CD14-positive monocyte (primary cell): ENCODE measurements at regions not wholly inside any gene's neighbourhood (a gene's known extent, or its start where the extent isn't known, plus 50 kb on each side); places are given as distances from the start of the nearest gene placed in this dataset.

ENCODE experiments used
- DNase-seq, 3 donors: peaks; one replicate each; pipeline ENCODE4 v3.0.0-alpha.2; 2011 to 2022
- H2AFZ ChIP-seq: 2 replicates; pipeline ENCODE4 v1.6.0; 2012; ENCODE audit warnings: mild to moderate bottlenecking, low read depth, low read length, inconsistent platforms; ENCODE audit not compliant: insufficient read depth, poor library complexity, severe bottlenecking
- H3K27ac ChIP-seq, 2 donors: 1 replicate in 1 of 2; 2 replicates in 1 of 2; pipeline ENCODE4 v1.5.1; 2012 to 2013; ENCODE audit warnings: low read length in 2 of 2, control low read depth in 1 of 2, inconsistent platforms in 1 of 2, low read depth in 1 of 2, mild to moderate bottlenecking in 1 of 2
- H3K27me3 ChIP-seq, 2 donors: one replicate each; pipeline versions ENCODE4 v1.6.0 to v1.6.1; 2011 to 2013; ENCODE audit warnings: low read length in 2 of 2; ENCODE audit not compliant: control insufficient read depth in 2 of 2, insufficient read depth in 2 of 2
- H3K36me3 ChIP-seq, 2 donors: replicated peaks in 1 of 2; 1 replicate in 1 of 2; 2 replicates in 1 of 2; pipeline versions ENCODE4 v1.5.1 to v1.6.1; 2012 to 2013; ENCODE audit warnings: low read length in 2 of 2, control low read depth in 1 of 2, inconsistent platforms in 1 of 2, mild to moderate bottlenecking in 1 of 2; ENCODE audit not compliant: insufficient read depth in 2 of 2, control insufficient read depth in 1 of 2
- H3K4me1 ChIP-seq, 2 donors: 1 replicate in 1 of 2; 2 replicates in 1 of 2; pipeline versions ENCODE4 v1.5.1 to v1.6.1; 2012 to 2013; ENCODE audit warnings: low read length in 2 of 2, control low read depth in 1 of 2, inconsistent platforms in 1 of 2, mild to moderate bottlenecking in 1 of 2, moderate library complexity in 1 of 2; ENCODE audit not compliant: insufficient read depth in 2 of 2, control insufficient read depth in 1 of 2
- H3K4me2 ChIP-seq: replicated peaks from 2 replicates; pipeline ENCODE3; 2012; ENCODE audit warnings: low read length, moderate library complexity, mild to moderate bottlenecking; ENCODE audit not compliant: poor library complexity, severe bottlenecking; ENCODE audit errors: extremely low read depth
- H3K4me3 ChIP-seq, 3 experiments: fragments of 200-600 bp in 1 of 3; sonication (generic) in 1 of 3; replicated peaks in 1 of 3; 1 replicate in 2 of 3; 2 replicates in 1 of 3; pipeline ENCODE4 v1.5.1; 2011 to 2013; ENCODE audit warnings: low read length in 3 of 3, mild to moderate bottlenecking in 3 of 3, control low read depth in 2 of 3, low read depth in 2 of 3, inconsistent platforms in 1 of 3, moderate library complexity in 1 of 3
- H3K79me2 ChIP-seq: 2 replicates; pipeline ENCODE4 v1.6.0; 2012; ENCODE audit warnings: mild to moderate bottlenecking, control low read depth, inconsistent platforms, low read length, moderate library complexity; ENCODE audit not compliant: insufficient read depth
- H3K9ac ChIP-seq: 2 replicates; pipeline ENCODE4 v1.6.0; 2017; ENCODE audit warnings: low read length, mild to moderate bottlenecking; ENCODE audit not compliant: insufficient read depth, poor library complexity, severe bottlenecking
- H3K9me3 ChIP-seq, 2 donors: replicated peaks in 1 of 2; 1 replicate in 1 of 2; 2 replicates in 1 of 2; pipeline versions ENCODE4 v1.5.1 to v1.6.1; 2012 to 2013; ENCODE audit warnings: low read length in 2 of 2, control low read depth in 1 of 2; ENCODE audit not compliant: control insufficient read depth in 1 of 2, insufficient read depth in 1 of 2
- H4K20me1 ChIP-seq: 2 replicates; pipeline ENCODE4 v1.6.0; 2012; ENCODE audit warnings: mild to moderate bottlenecking, low read length, control low read depth, moderate library complexity; ENCODE audit not compliant: insufficient read depth
- H3K27ac Mint-ChIP-seq, 7 donors: one replicate each; pipeline ENCODE4 v1.8.0; 2020; ENCODE audit warnings: mild to moderate bottlenecking in 7 of 7, mixed read lengths in 7 of 7, moderate library complexity in 6 of 7, inconsistent platforms in 2 of 7
- H3K27me3 Mint-ChIP-seq, 3 donors: one replicate each; pipeline ENCODE4 v1.8.0; 2021 to 2022; ENCODE audit warnings: low read depth in 3 of 3, mild to moderate bottlenecking in 3 of 3, mixed read lengths in 3 of 3, moderate library complexity in 3 of 3, inconsistent platforms in 1 of 3
- H3K36me3 Mint-ChIP-seq, 2 donors: one replicate each; pipeline ENCODE4 v1.8.0; 2020; ENCODE audit warnings: mixed read lengths in 2 of 2, inconsistent platforms in 1 of 2, mild to moderate bottlenecking in 1 of 2
- H3K4me1 Mint-ChIP-seq: one replicate; pipeline ENCODE4 v1.8.0; 2020; ENCODE audit warnings: mild to moderate bottlenecking, mixed read lengths
- H3K4me3 Mint-ChIP-seq, 2 donors: one replicate each; pipeline ENCODE4 v1.8.0; 2020; ENCODE audit warnings: mild to moderate bottlenecking in 2 of 2, mixed read lengths in 2 of 2, moderate library complexity in 1 of 2
- H3K9me3 Mint-ChIP-seq, 7 donors: one replicate each; pipeline ENCODE4 v1.8.0; 2020 to 2022; ENCODE audit warnings: mixed read lengths in 7 of 7, mild to moderate bottlenecking in 6 of 7, moderate library complexity in 6 of 7, inconsistent platforms in 2 of 7
- CTCF ChIP-seq: fragments of 200-600 bp; IDR thresholded peaks from one replicate; pipeline ENCODE4 v1.8.0; 2022; ENCODE audit warnings: antibody characterized with exemption, mild to moderate bottlenecking
- WGBS: methylation state at CpG from one replicate; pipeline ENCODE4 v1.1.5; 2013; ENCODE audit warnings: missing lambda C conversion rate; ENCODE audit not compliant: insufficient coverage; 5-methylcytosine and 5-hydroxymethylcytosine counted together
- intact Hi-C, 2 donors: fragments of 100-400 bp; cut with micrococcal nuclease; formaldehyde crosslinking; loops; one replicate each; pipeline versions ENCODE4 v1.15.0 to v1.15.1; 2023

DNA sequence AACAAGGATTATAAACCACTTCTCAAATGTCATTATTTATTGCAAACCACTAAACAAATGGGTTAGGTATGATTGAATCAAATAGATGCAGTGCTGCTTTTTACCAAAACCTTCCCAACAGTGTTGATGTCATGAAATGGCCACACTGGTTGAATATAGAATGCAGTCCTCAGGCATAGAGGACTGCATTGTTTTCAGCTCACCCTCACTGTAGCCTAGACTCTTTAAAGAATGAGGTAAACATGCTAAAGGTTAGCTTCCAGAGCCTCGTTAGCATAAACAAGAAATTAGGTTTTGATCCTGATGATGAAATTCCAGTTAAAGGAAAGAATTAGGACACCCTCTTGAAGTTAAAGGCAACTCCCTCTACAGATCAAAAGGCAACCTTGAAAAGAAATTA is 224.3 kb downstream of the ALDH8A1 start:
- H3K27ac ChIP-seq: peak overlapping the region in 1 of 2 donors; percentile 59
- peak overlapping the region; percentile 69 for H3K4me2 ChIP-seq
- Mint-ChIP-seq H3K4me3 (no peak overlapping the region), H3K36me3 (no peaks in the 10 kb centered on the region), H3K27ac (peak overlapping the region in 4 of 7 donors; percentile 78 to 91 (median 86)), H3K4me1 (peaks cover 60% of the 10 kb centered on the region), H3K27me3 (peaks cover 0 to 4% (median 0%) of the 10 kb centered on the region in 3 donors), H3K9me3 (peaks cover 0 to 5% (median 0%) of the 10 kb centered on the region in 7 donors)
- intact Hi-C loops: no loop called here
- no peak overlapping the region for H2AFZ ChIP-seq
- WGBS: no CpG with 5 or more reads among the region's 1 CpG
- H3K9me3 ChIP-seq: no peaks in the 10 kb centered on the region
- H3K9ac ChIP-seq: no peak overlapping the region
- H4K20me1 ChIP-seq: no peaks in the 10 kb centered on the region
- H3K4me1 ChIP-seq: peaks cover 44 to 47% of the 10 kb centered on the region in 2 donors
- no peaks in the 10 kb centered on the region for H3K36me3 ChIP-seq
- no peak for TF ChIP-seq CTCF
- H3K27me3 ChIP-seq: no peaks in the 10 kb centered on the region
- no peaks in the 10 kb centered on the region for H3K79me2 ChIP-seq
- no peak for DNase-seq
- no peak overlapping the region for H3K4me3 ChIP-seq

GRCh38 chr6:134724771-134725340 is 225.0 kb downstream of the ALDH8A1 start:
- H3K4me2 ChIP-seq: peak overlapping the region; percentile 69
- no peaks in the 10 kb centered on the region for H3K27me3 ChIP-seq
- WGBS: no CpG with 5 or more reads among the region's 8 CpGs
- no peak for TF ChIP-seq CTCF
- Mint-ChIP-seq H3K27me3 (peaks cover 0 to 4% (median 0%) of the 10 kb centered on the region in 3 donors), H3K4me3 (peak overlapping the region; percentile 58 to 80), H3K9me3 (no peaks in the 10 kb centered on the region), H3K27ac (peak overlapping the region; percentile 7 to 91 (median 84)), H3K4me1 (peaks cover 66% of the 10 kb centered on the region), H3K36me3 (no peaks in the 10 kb centered on the region)
- peak overlapping the region in 1 of 2 donors; percentile 76 for H3K27ac ChIP-seq
- no peaks in the 10 kb centered on the region for H3K36me3 ChIP-seq
- H3K4me3 ChIP-seq: peak overlapping the region in 1 of 3 experiments; percentile 58
- H3K9ac ChIP-seq: peak overlapping the region; percentile 30
- H3K79me2 ChIP-seq: no peaks in the 10 kb centered on the region
- peaks cover 52 to 54% of the 10 kb centered on the region in 2 donors for H3K4me1 ChIP-seq
- H2AFZ ChIP-seq: no peak overlapping the region
- intact Hi-C loops: no loop called here
- peak; percentile 27 to 48 (median 27) for DNase-seq
- H3K9me3 ChIP-seq: no peaks in the 10 kb centered on the region
- H4K20me1 ChIP-seq: no peaks in the 10 kb centered on the region
